WTC11 (cell line): ENCODE measurements at regions not wholly inside any gene's neighbourhood (a gene's known extent, or its start where the extent isn't known, plus 50 kb on each side); places are given as distances from the start of the nearest gene placed in this dataset.

Experiments used
- ATAC-seq: fragments of 200-7000 bp; cut with Tn5 transposase; 2 replicates; pipeline ENCODE4 v1.10.0; 2021; ENCODE audit warnings: mild to moderate bottlenecking, moderate library complexity
- CTCF ChIA-PET: fragments of 300-600 bp; sonication (Branson Sonifier 250); formaldehyde crosslinking; loops from one replicate; lab custom pipeline; 2021; ENCODE audit warnings: antibody characterized with exemption; lab: Charles Lee
- POLR2A ChIA-PET: fragments of 350-600 bp; sonication (Branson Sonifier 250); formaldehyde crosslinking; loops from one replicate; lab custom pipeline; 2021; ENCODE audit warnings: antibody characterized with exemption; lab: Charles Lee
- DNase-seq: peaks from one replicate; pipeline ENCODE4 v3.0.0; 2021; ENCODE audit warnings: low spot score
- H3K27ac Mint-ChIP-seq: 2 replicates; pipeline ENCODE4 v1.8.0; 2021; ENCODE audit warnings: mixed read lengths
- H3K27me3 Mint-ChIP-seq: 2 replicates; pipeline ENCODE4 v1.8.0; 2021; ENCODE audit warnings: low read depth, mild to moderate bottlenecking, moderate library complexity, mixed read lengths
- H3K36me3 Mint-ChIP-seq: 2 replicates; pipeline ENCODE4 v1.8.0; 2021; ENCODE audit warnings: mixed read lengths
- H3K4me1 Mint-ChIP-seq: 2 replicates; pipeline ENCODE4 v1.8.0; 2022; ENCODE audit warnings: mixed read lengths
- H3K4me3 Mint-ChIP-seq: 2 replicates; pipeline ENCODE4 v1.8.0; 2021; ENCODE audit warnings: mild to moderate bottlenecking, moderate library complexity, mixed read lengths
- H3K9me3 Mint-ChIP-seq: 2 replicates; pipeline ENCODE4 v1.8.0; 2021; ENCODE audit warnings: mixed read lengths
- AFF4 ChIP-seq: sonication (generic); formaldehyde crosslinking; IDR thresholded peaks from 2 replicates; pipeline ENCODE4 v1.8.1; 2023; ENCODE audit warnings: mild to moderate bottlenecking, missing genetic modification reagents, borderline replicate concordance
- E2F4 ChIP-seq: sonication (generic); formaldehyde crosslinking; IDR thresholded peaks from 2 replicates; pipeline ENCODE4 v1.8.1; 2022; ENCODE audit warnings: low read depth, mild to moderate bottlenecking, moderate library complexity, missing genetic modification reagents, borderline replicate concordance
- FOXK1 ChIP-seq: sonication (generic); formaldehyde crosslinking; IDR thresholded peaks from 2 replicates; pipeline ENCODE4 v1.8.0; 2022; ENCODE audit warnings: mild to moderate bottlenecking, moderate library complexity, missing genetic modification reagents
- GABPB1 ChIP-seq: sonication (generic); formaldehyde crosslinking; IDR thresholded peaks from 2 replicates; pipeline ENCODE4 v1.8.1; 2023; ENCODE audit warnings: mild to moderate bottlenecking, missing genetic modification reagents
- HMGXB4 ChIP-seq: sonication (generic); formaldehyde crosslinking; IDR thresholded peaks from 2 replicates; pipeline ENCODE4 v1.8.1; 2023; ENCODE audit warnings: mild to moderate bottlenecking, moderate library complexity, missing genetic modification reagents
- IRF1 ChIP-seq: sonication (generic); formaldehyde crosslinking; IDR thresholded peaks from 2 replicates; pipeline ENCODE4 v1.8.0; 2023; ENCODE audit warnings: missing genetic modification reagents
- RELA ChIP-seq: sonication (generic); formaldehyde crosslinking; IDR thresholded peaks from 2 replicates; pipeline ENCODE4 v1.8.1; 2022; ENCODE audit warnings: missing genetic modification reagents, mild to moderate bottlenecking, borderline replicate concordance
- RORB ChIP-seq: fragments of 250-450 bp; sonication (Bioruptor Pico); IDR thresholded peaks from 2 replicates; pipeline ENCODE4 v1.9.0; 2021; ENCODE audit warnings: mild to moderate bottlenecking
- SMAD3 ChIP-seq: sonication (generic); formaldehyde crosslinking; IDR thresholded peaks from 2 replicates; pipeline ENCODE4 v1.8.0; 2022; ENCODE audit warnings: missing genetic modification reagents, mild to moderate bottlenecking, borderline replicate concordance
- STAT6 ChIP-seq: sonication (generic); formaldehyde crosslinking; conservative IDR thresholded peaks from 2 replicates; pipeline ENCODE4 v1.8.1; 2023; ENCODE audit warnings: mild to moderate bottlenecking, low read depth, missing genetic modification reagents, moderate library complexity
- TCF7 ChIP-seq: sonication (generic); formaldehyde crosslinking; IDR thresholded peaks from 2 replicates; pipeline ENCODE4 v1.8.0; 2022; ENCODE audit warnings: mild to moderate bottlenecking, low read depth, missing genetic modification reagents, moderate library complexity
- TEAD1 ChIP-seq: sonication (generic); formaldehyde crosslinking; IDR thresholded peaks from 2 replicates; pipeline ENCODE4 v1.8.0; 2022; ENCODE audit warnings: mild to moderate bottlenecking, missing genetic modification reagents
- ZMAT4 ChIP-seq: fragments of 250-450 bp; sonication (Bioruptor Pico); IDR thresholded peaks from 2 replicates; pipeline ENCODE4 v1.9.0; 2021; ENCODE audit warnings: mild to moderate bottlenecking
- ZNF396 ChIP-seq: fragments of 250-450 bp; sonication (Bioruptor Pico); IDR thresholded peaks from 2 replicates; pipeline ENCODE4 v1.8.0; 2021; ENCODE audit warnings: mild to moderate bottlenecking, moderate library complexity, borderline replicate concordance
- ZNF423 ChIP-seq: fragments of 250-450 bp; sonication (Bioruptor Pico); IDR thresholded peaks from 2 replicates; pipeline ENCODE4 v2.1.2; 2022; ENCODE audit warnings: mild to moderate bottlenecking, moderate library complexity
- TF ChIP-seq, protein P1 (sequence below): fragments of 250-450 bp; sonication (Bioruptor Pico); conservative IDR thresholded peaks from 2 replicates; pipeline ENCODE4 v1.9.0; 2021; ENCODE audit warnings: mild to moderate bottlenecking
- TF ChIP-seq, protein P2 (sequence below): sonication (generic); formaldehyde crosslinking; IDR thresholded peaks from 2 replicates; pipeline ENCODE4 v1.8.1; 2023; ENCODE audit warnings: mild to moderate bottlenecking, missing genetic modification reagents, moderate library complexity
- TF ChIP-seq, protein P3 (sequence below): sonication (generic); formaldehyde crosslinking; IDR thresholded peaks from 2 replicates; pipeline ENCODE4 v1.8.0; 2023; ENCODE audit warnings: mild to moderate bottlenecking, missing genetic modification reagents

DNA sequence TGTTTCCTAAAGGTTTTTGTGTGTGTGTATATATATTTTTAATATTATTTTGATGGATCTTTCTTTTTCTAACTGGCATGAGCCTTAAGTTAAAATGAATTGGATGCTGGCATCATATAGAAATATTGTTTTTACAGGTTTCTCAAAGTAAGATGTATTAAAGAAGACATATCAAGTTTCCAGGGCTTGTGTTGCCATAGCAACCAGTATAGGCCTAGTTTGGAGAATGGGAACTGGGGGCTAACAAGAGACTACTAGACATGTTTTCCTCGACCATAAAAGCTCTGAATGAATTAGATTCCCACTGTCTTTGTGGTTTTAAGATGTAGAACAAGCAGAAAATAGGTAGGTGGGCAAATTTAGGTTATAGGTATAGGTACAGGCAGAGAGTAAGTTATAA lies 771.4 kb downstream of the TUSC7 start:
- ATAC-seq (no peak), DNase-seq (no peak)
- ChIA-PET POLR2A (no interaction called here), CTCF (no interaction called here)
- Mint-ChIP-seq H3K4me1 (peaks cover 11% of the 10 kb centered on the region), H3K36me3 (no peaks in the 10 kb centered on the region)
- TF ChIP-seq SMAD3 (CRISPR knock-in tag): no peak
- TF ChIP-seq, protein P1, sequence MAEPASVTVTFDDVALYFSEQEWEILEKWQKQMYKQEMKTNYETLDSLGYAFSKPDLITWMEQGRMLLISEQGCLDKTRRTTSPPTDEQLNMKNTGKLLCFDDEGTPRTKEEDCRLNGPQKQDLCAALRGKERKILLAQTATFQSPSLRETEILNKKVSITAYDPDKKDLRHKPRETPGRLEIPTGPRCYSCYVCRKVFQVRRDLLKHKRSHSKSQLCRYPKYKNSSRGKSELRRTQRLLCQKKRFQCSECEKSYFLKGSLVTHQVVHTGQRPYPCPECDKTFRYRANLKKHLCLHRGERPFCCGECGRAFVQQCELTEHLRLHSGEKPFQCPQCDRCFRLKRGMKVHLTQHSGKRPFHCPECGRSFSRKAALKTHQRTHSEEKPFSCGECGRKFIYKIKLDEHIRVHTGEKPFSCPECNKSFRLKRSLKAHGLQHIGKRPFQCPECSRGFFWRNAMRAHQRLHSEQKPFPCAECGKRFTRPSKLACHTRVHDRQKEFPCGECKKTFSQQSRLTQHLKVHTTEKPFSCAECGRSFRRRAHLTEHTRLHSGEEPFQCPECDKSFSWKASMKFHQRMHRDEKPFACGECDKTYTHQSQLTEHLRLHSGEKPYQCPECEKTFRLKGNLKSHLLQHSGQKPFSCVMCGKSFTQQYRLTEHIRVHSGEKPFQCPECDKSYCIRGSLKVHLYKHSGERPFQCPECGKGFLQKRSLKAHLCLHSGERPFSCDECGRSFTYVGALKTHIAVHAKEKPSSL (CRISPR knock-in tag): no peak
- TF ChIP-seq, protein P2, sequence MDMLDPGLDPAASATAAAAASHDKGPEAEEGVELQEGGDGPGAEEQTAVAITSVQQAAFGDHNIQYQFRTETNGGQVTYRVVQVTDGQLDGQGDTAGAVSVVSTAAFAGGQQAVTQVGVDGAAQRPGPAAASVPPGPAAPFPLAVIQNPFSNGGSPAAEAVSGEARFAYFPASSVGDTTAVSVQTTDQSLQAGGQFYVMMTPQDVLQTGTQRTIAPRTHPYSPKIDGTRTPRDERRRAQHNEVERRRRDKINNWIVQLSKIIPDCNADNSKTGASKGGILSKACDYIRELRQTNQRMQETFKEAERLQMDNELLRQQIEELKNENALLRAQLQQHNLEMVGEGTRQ (CRISPR knock-in tag): no peak
- TF ChIP-seq ZNF396: no peak
- TF ChIP-seq, protein P3, sequence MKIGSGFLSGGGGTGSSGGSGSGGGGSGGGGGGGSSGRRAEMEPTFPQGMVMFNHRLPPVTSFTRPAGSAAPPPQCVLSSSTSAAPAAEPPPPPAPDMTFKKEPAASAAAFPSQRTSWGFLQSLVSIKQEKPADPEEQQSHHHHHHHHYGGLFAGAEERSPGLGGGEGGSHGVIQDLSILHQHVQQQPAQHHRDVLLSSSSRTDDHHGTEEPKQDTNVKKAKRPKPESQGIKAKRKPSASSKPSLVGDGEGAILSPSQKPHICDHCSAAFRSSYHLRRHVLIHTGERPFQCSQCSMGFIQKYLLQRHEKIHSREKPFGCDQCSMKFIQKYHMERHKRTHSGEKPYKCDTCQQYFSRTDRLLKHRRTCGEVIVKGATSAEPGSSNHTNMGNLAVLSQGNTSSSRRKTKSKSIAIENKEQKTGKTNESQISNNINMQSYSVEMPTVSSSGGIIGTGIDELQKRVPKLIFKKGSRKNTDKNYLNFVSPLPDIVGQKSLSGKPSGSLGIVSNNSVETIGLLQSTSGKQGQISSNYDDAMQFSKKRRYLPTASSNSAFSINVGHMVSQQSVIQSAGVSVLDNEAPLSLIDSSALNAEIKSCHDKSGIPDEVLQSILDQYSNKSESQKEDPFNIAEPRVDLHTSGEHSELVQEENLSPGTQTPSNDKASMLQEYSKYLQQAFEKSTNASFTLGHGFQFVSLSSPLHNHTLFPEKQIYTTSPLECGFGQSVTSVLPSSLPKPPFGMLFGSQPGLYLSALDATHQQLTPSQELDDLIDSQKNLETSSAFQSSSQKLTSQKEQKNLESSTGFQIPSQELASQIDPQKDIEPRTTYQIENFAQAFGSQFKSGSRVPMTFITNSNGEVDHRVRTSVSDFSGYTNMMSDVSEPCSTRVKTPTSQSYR (CRISPR knock-in tag): no peak
- TF ChIP-seq FOXK1: no peak
- TF ChIP-seq, all 79 proteins: peak for 0
- Mint-ChIP-seq H3K27ac (no peak overlapping the region), H3K9me3 (peaks cover 2% of the 10 kb centered on the region; the same call in 1 of the 2 replicates), H3K27me3 (no peaks in the 10 kb centered on the region), H3K4me3 (no peak overlapping the region)

- ATAC-seq (no peak), DNase-seq (no peak)
- ChIA-PET POLR2A (no interaction called here), CTCF (no interaction called here)
- H3K4me1 Mint-ChIP-seq: peaks cover 19% of the 10 kb centered on the region
- H3K36me3 Mint-ChIP-seq: no peaks in the 10 kb centered on the region
- peak overlapping the region; percentile 73 for H3K27ac Mint-ChIP-seq
- H3K9me3 Mint-ChIP-seq: no peaks in the 10 kb centered on the region
- H3K4me3 Mint-ChIP-seq: no peak overlapping the region
- no peaks in the 10 kb centered on the region for H3K27me3 Mint-ChIP-seq
- TF ChIP-seq IRF1 (CRISPR knock-in tag) (no peak), E2F4 (no peak), TEAD1 (no peak), AFF4 (CRISPR knock-in tag) (no peak), GABPB1 (CRISPR knock-in tag) (no peak), HMGXB4 (CRISPR knock-in tag) (no peak), ZNF396 (no peak), ZNF423 (no peak), STAT6 (CRISPR knock-in tag) (no peak), RORB (no peak), ZMAT4 (CRISPR knock-in tag) (no peak), TCF7 (no peak), RELA (no peak)
These were observed 774.3 kb downstream of the TUSC7 start for GRCh38 chr3:117483839-117484238.
